GM12891 (cell line): ENCODE measurements at regions not wholly inside any gene's neighbourhood (a gene's known extent, or its start where the extent isn't known, plus 50 kb on each side); places are given as distances from the start of the nearest gene placed in this dataset.

Experiments used
- POLR2A ChIP-seq: IDR thresholded peaks from 2 replicates; pipeline ENCODE4 v1.6.1; 2011; ENCODE audit warnings: low read depth, low read length, control low read depth
- POLR2AphosphoS5 ChIP-seq: IDR thresholded peaks from 2 replicates; pipeline ENCODE4 v1.6.1; 2011; ENCODE audit warnings: low read depth, low read length, control low read depth

- no peak for TF ChIP-seq POLR2A
- TF ChIP-seq POLR2AphosphoS5: no peak
These were observed 624.9 kb downstream of the NPHP4 start for GRCh38 chr1:5367306-5367705.
